NCI-H748 treated with DMSO at 0.1 percent for 48 hours (cell line): ENCODE measurements at regions not wholly inside any gene's neighbourhood (a gene's known extent, or its start where the extent isn't known, plus 50 kb on each side); places are given as distances from the start of the nearest gene placed in this dataset.
"Not testable (repeated sequence)": the region's sequence is repeated elsewhere in the genome, so short reads cannot be mapped to it uniquely, and the experiment has no call there.

Experiments
- DNase-seq: peaks from one replicate; lab custom pipeline; 2025; lab: John Stamatoyannopoulos, UW

GRCh38 chr10:11667756-11668155, 56.3 kb upstream of the USP6NL start:
- no peak for DNase-seq

- DNase-seq = no peak
Measured at GRCh38 chr10:11663763-11664555, 52.5 kb upstream of the USP6NL start.

- DNase-seq = not testable (repeated sequence)
Measured at GRCh38 chr10:11663126-11663515, 51.7 kb upstream of the USP6NL start.

GRCh38 chr10:11661441-11661840, 50.0 kb upstream of the USP6NL start:
- no peak for DNase-seq
